ENCODE measurements at regions not wholly inside any gene's neighbourhood (a gene's known extent, or its start where the extent isn't known, plus 50 kb on each side); places are given as distances from the start of the nearest gene placed in this dataset.

DNA sequence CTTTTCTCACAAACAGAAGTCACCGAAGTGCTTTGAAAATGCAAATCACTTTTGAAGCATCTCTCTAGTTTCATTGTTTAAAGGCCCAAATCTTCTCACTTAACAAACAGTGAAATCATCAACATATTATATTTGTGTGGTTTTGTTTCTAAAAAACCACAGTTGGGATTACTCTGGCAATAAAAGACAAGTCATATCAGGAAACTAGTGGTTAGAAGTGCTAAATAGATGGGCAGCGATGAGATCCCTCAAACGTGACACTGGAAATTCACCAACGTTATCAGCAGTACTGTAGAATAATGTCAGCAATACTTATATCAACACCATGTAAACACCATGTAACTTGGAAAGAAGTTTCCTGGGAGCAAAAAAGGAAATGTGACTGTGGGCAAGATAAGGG, 893.5 kb downstream of the SUCLG1 start:
- no peak overlapping the region for H3K27ac ChIP-seq (ENCODE audit: low read depth in 1 of 2, low read length in 1 of 2)
- no peaks in the 10 kb centered on the region for H3K27me3 ChIP-seq (ENCODE audit: control insufficient read depth in 3 of 3, insufficient read depth in 3 of 3, low read length in 2 of 3)
- 55 to 86% methylated on average over 4 of the region's 4 CpGs for WGBS, 2 donors
- DNase-seq (peak in 2 of 3 donors; percentile 70 to 72), ATAC-seq (ENCODE audit: insufficient read depth, low FRiP score) (no peak)
- TF ChIP-seq, protein P1, sequence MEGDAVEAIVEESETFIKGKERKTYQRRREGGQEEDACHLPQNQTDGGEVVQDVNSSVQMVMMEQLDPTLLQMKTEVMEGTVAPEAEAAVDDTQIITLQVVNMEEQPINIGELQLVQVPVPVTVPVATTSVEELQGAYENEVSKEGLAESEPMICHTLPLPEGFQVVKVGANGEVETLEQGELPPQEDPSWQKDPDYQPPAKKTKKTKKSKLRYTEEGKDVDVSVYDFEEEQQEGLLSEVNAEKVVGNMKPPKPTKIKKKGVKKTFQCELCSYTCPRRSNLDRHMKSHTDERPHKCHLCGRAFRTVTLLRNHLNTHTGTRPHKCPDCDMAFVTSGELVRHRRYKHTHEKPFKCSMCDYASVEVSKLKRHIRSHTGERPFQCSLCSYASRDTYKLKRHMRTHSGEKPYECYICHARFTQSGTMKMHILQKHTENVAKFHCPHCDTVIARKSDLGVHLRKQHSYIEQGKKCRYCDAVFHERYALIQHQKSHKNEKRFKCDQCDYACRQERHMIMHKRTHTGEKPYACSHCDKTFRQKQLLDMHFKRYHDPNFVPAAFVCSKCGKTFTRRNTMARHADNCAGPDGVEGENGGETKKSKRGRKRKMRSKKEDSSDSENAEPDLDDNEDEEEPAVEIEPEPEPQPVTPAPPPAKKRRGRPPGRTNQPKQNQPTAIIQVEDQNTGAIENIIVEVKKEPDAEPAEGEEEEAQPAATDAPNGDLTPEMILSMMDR (IDR thresholded peaks at IDR 0.05; ENCODE audit: control extremely low read depth, extremely low read depth), result no peak
- no peak overlapping the region for H3K4me3 ChIP-seq
- H3K9me3 ChIP-seq (ENCODE audit: control insufficient read depth in 4 of 4, insufficient read depth in 3 of 4, low read length in 3 of 4), result no peaks in the 10 kb centered on the region
- H3K9ac ChIP-seq (ENCODE audit: insufficient read depth in 1 of 2, low read length in 2 of 2), result no peak overlapping the region
- no peaks in the 10 kb centered on the region for H3K36me3 ChIP-seq (ENCODE audit: control insufficient read depth in 4 of 4, insufficient read depth in 4 of 4, low read length in 4 of 4)
- no peaks in the 10 kb centered on the region for H3K4me1 ChIP-seq (ENCODE audit: control insufficient read depth in 5 of 5, insufficient read depth in 5 of 5, low read length in 5 of 5)

DNA sequence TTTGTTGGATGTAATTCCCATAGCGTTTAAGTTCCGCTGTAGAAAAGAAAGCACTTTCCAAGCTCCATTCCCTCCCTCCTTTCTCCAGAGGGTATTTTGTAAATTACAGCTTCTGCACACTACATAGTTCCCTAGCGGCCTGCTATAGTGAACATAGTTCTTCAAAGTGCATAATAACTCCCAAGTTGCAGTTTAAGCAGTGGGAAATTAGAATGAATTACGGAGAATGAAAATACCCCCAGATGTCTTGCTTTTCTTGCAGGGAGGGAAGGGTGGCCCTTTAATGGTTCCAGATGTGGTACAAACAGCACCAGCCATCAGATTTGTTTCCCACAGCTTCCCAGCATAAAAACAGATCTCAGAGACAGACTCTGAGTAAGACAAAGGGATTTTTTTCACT, 893.9 kb downstream of the SUCLG1 start:
- Histone ChIP-seq H3K27ac (ENCODE audit: low read depth in 1 of 2, low read length in 1 of 2) (no peak overlapping the region), H3K4me3 (no peak overlapping the region), H3K27me3 (ENCODE audit: control insufficient read depth in 3 of 3, insufficient read depth in 3 of 3, low read length in 2 of 3) (no peaks in the 10 kb centered on the region), H3K4me1 (ENCODE audit: control insufficient read depth in 5 of 5, insufficient read depth in 5 of 5, low read length in 5 of 5) (no peaks in the 10 kb centered on the region), H3K9me3 (ENCODE audit: control insufficient read depth in 4 of 4, insufficient read depth in 3 of 4, low read length in 3 of 4) (no peaks in the 10 kb centered on the region), H3K36me3 (ENCODE audit: control insufficient read depth in 4 of 4, insufficient read depth in 4 of 4, low read length in 4 of 4) (no peaks in the 10 kb centered on the region), H3K9ac (ENCODE audit: insufficient read depth in 1 of 2, low read length in 2 of 2) (no peak overlapping the region)
- TF ChIP-seq, protein P1 (IDR thresholded peaks at IDR 0.05; ENCODE audit: control extremely low read depth, extremely low read depth), result no peak
- 53 to 60% methylated on average over 4 of the region's 4 CpGs for WGBS, 2 donors
- peak; percentile 48 to 87 (median 83) for DNase-seq
- no peak for ATAC-seq (ENCODE audit: insufficient read depth, low FRiP score)

DNA sequence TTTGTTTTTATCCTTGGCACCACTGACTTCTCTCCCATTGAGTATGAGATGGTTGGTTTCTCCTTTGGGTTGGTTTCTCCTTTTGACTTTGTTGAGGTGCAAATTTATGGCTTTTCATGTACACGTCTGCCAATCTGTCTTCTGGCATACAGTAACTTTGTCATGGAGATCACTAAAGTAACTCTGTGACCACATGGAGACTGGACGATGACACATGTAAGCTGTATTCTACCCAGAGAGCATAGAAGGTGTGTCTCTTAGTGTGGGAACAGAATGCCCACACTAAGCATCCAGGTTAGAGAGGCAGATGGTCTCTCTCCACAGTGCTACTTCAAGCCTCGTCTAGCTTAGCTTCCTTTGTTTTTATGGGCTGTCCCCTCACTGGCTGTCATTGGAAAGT, 897.5 kb downstream of the SUCLG1 start:
- no peaks in the 10 kb centered on the region for H3K27me3 ChIP-seq (ENCODE audit: control insufficient read depth in 3 of 3, insufficient read depth in 3 of 3, low read length in 2 of 3)
- DNase-seq (no peak), ATAC-seq (ENCODE audit: insufficient read depth, low FRiP score) (no peak)
- peaks cover 0 to 2% (median 0%) of the 10 kb centered on the region in 4 donors for H3K9me3 ChIP-seq (ENCODE audit: control insufficient read depth in 4 of 4, insufficient read depth in 3 of 4, low read length in 3 of 4)
- H3K36me3 ChIP-seq (ENCODE audit: control insufficient read depth in 4 of 4, insufficient read depth in 4 of 4, low read length in 4 of 4), result no peaks in the 10 kb centered on the region
- H3K27ac ChIP-seq (ENCODE audit: low read depth in 1 of 2, low read length in 1 of 2), result no peak overlapping the region
- TF ChIP-seq, protein P1 (IDR thresholded peaks at IDR 0.05; ENCODE audit: control extremely low read depth, extremely low read depth), result no peak
- H3K4me1 ChIP-seq (ENCODE audit: control insufficient read depth in 5 of 5, insufficient read depth in 5 of 5, low read length in 5 of 5), result no peaks in the 10 kb centered on the region
- no peak overlapping the region for H3K9ac ChIP-seq (ENCODE audit: insufficient read depth in 1 of 2, low read length in 2 of 2)
- WGBS, 2 donors, result 65% methylated on average over 3 of the region's 3 CpGs
- no peak overlapping the region for H3K4me3 ChIP-seq

DNA sequence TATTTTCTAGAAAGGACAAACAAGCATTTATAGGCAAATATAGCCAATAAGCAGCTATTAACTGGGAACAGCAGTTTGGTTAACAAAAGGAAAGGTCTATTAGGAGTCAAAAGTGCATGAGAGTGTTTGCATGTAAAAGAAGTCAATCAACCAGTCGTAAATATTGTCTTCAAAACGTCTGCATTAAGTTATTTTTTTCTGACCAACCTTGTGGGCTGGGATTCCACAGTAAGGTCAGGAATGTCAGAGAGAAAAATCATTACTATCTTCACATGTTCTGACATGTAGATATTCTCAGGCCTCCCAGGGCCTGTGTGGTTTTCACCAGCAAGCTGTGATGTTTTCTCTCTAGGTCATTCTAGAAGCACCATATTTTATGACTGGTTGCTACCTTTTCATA, 922.5 kb downstream of the SUCLG1 start:
- H3K4me1 ChIP-seq (ENCODE audit: control insufficient read depth in 5 of 5, insufficient read depth in 5 of 5, low read length in 5 of 5), result no peaks in the 10 kb centered on the region
- DNase-seq, result no peak
- 39 to 46% methylated on average over 2 of the region's 2 CpGs for WGBS, 2 donors

More for the DNA sequence above, 922.5 kb downstream of the SUCLG1 start:
- TF ChIP-seq, protein P1 (IDR thresholded peaks at IDR 0.05; ENCODE audit: control extremely low read depth, extremely low read depth), result no peak
- no peaks in the 10 kb centered on the region for H3K27me3 ChIP-seq (ENCODE audit: control insufficient read depth in 3 of 3, insufficient read depth in 3 of 3, low read length in 2 of 3)
- no peak overlapping the region for H3K9ac ChIP-seq (ENCODE audit: insufficient read depth in 1 of 2, low read length in 2 of 2)
- H3K4me3 ChIP-seq, result no peak overlapping the region
- H3K36me3 ChIP-seq (ENCODE audit: control insufficient read depth in 4 of 4, insufficient read depth in 4 of 4, low read length in 4 of 4), result no peaks in the 10 kb centered on the region
- ATAC-seq (ENCODE audit: insufficient read depth, low FRiP score), result no peak
- H3K27ac ChIP-seq (ENCODE audit: low read depth in 1 of 2, low read length in 1 of 2), result no peak overlapping the region
- H3K9me3 ChIP-seq (ENCODE audit: control insufficient read depth in 4 of 4, insufficient read depth in 3 of 4, low read length in 3 of 4), result no peaks in the 10 kb centered on the region
